HepG2 (cell line): ENCODE measurements at regions not wholly inside any gene's neighbourhood (a gene's known extent, or its start where the extent isn't known, plus 50 kb on each side); places are given as distances from the start of the nearest gene placed in this dataset.
A peak's percentile ranks its signal among the peaks of the same experiment; 100 is the strongest.

Source experiments
- BCL6 ChIP-seq: IDR thresholded peaks from 2 replicates; pipeline ENCODE4 v1.6.1; 2016; ENCODE audit warnings: missing genetic modification reagents, missing compliant biosample characterization
- CHD2 ChIP-seq: IDR thresholded peaks from 2 replicates; pipeline ENCODE4 v1.6.1; 2011; ENCODE audit warnings: low read depth, low read length, improper control_type of control experiment
- DNMT1 ChIP-seq: sonication (generic); formaldehyde crosslinking; IDR thresholded peaks from 2 replicates; pipeline ENCODE4 v1.5.1; 2020; ENCODE audit warnings: mild to moderate bottlenecking, missing genetic modification reagents
- GABPB1 ChIP-seq: IDR thresholded peaks from 2 replicates; pipeline ENCODE4 v1.6.1; 2016; ENCODE audit warnings: mild to moderate bottlenecking, missing genetic modification reagents, moderate library complexity, missing compliant biosample characterization
- HOXA3 ChIP-seq: sonication (generic); formaldehyde crosslinking; IDR thresholded peaks from 2 replicates; pipeline ENCODE4 v1.5.0; 2020; ENCODE audit warnings: missing genetic modification reagents
- MAZ ChIP-seq, 2 experiments: sonication (generic) in 1 of 2; formaldehyde crosslinking in 1 of 2; IDR thresholded peaks; 2 replicates each; pipeline versions ENCODE4 v1.5.0 to v1.6.1; 2012 to 2020; ENCODE audit warnings: low read depth in 2 of 2, mild to moderate bottlenecking in 2 of 2, borderline replicate concordance in 1 of 2, improper control_type of control experiment in 1 of 2, low read length in 1 of 2, missing genetic modification reagents in 1 of 2, moderate library complexity in 1 of 2
- MXI1 ChIP-seq: IDR thresholded peaks from 3 replicates; pipeline ENCODE4 v1.6.1; 2012; ENCODE audit warnings: low read depth, low read length, inconsistent platforms, borderline replicate concordance
- RAD21 ChIP-seq: fragments of 450-650 bp; formaldehyde crosslinking; IDR thresholded peaks from 2 replicates; pipeline ENCODE4 v1.5.0; 2020; ENCODE audit warnings: mild to moderate bottlenecking
- REST ChIP-seq, 2 experiments: IDR thresholded peaks; 2 replicates each; pipeline ENCODE4 v1.6.1; 2011 to 2012; ENCODE audit warnings: low read length in 2 of 2, borderline replicate concordance in 1 of 2, low read depth in 1 of 2, mild to moderate bottlenecking in 1 of 2, moderate library complexity in 1 of 2
- RORA ChIP-seq: sonication (generic); formaldehyde crosslinking; IDR thresholded peaks from 2 replicates; pipeline ENCODE4 v1.5.0; 2020; ENCODE audit warnings: mild to moderate bottlenecking, missing genetic modification reagents, moderate library complexity
- SOX6 ChIP-seq, 2 experiments: fragments of 450-650 bp in 1 of 2; sonication (generic) in 1 of 2; formaldehyde crosslinking in 1 of 2; IDR thresholded peaks; 2 replicates each; pipeline versions ENCODE4 v1.4.0 to v1.6.1; 2017 to 2020; ENCODE audit warnings: antibody characterized with exemption in 1 of 2, mild to moderate bottlenecking in 1 of 2, missing genetic modification reagents in 1 of 2
- ZBTB40 ChIP-seq, 2 experiments: fragments of 450-650 bp in 1 of 2; sonication (generic) in 1 of 2; formaldehyde crosslinking in 1 of 2; IDR thresholded peaks; 2 replicates each; pipeline versions ENCODE4 v1.6.1 to v1.8.0; 2016 to 2022; ENCODE audit warnings: antibody characterized with exemption in 1 of 2, mild to moderate bottlenecking in 1 of 2, missing genetic modification reagents in 1 of 2
- TF ChIP-seq, protein P1 (sequence below): sonication (generic); formaldehyde crosslinking; IDR thresholded peaks from 2 replicates; pipeline ENCODE4 v1.5.0; 2020; ENCODE audit warnings: mild to moderate bottlenecking, missing genetic modification reagents, moderate library complexity

DNA sequence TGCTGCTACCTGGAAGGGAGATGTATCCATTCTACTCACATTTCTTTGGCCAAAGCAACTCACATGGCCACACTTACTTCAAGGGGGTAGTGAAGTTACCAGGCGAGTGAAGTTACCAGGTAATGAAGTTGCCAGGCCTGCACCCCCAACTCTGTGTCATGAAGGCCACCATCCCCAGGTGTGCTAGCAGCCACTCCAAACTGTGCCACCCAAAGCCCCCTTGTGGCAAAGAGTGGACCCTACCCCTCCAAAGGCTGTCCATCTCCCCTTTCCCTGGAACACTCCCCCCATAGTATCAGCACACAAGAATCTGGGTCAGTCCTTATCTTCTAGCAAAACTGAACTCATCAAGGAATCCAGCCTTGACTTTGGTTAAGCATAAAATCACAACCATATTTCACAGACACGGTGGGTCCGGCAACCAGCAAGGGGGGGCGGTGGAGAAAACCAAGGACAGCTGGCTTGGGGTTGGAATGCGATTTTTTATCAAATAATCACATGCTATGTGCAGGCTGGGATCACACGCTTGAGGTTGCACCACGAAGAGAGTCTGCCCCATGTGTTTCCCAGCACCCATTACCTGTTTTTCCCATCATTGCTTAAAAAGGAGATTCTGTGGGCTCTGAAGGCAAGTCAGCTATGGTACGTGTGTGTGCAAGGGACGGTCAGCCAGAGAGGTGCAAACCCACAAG is 60.9 kb downstream of the ZFP36L2 start:
- peak; percentile 66 for TF ChIP-seq RAD21 (CRISPR knock-in tag)
- TF ChIP-seq GABPB1 (CRISPR knock-in tag), result no peak
- TF ChIP-seq CHD2, result no peak
- TF ChIP-seq MAZ (IDR thresholded peaks at IDR 0.05; ENCODE audit: borderline replicate concordance, low read depth, low read length), result no peak
- TF ChIP-seq MAZ (CRISPR knock-in tag; IDR thresholded peaks at IDR 0.05; ENCODE audit: low read depth), result peak; percentile 24; the same call in 1 of the 2 replicates
- TF ChIP-seq ZBTB40 (IDR thresholded peaks at IDR 0.05), result no peak
- no peak for TF ChIP-seq ZBTB40 (CRISPR knock-in tag; IDR thresholded peaks at IDR 0.05)
- TF ChIP-seq RORA, result no peak
- TF ChIP-seq BCL6 (CRISPR knock-in tag), result no peak
- no peak for TF ChIP-seq SOX6 (IDR thresholded peaks at IDR 0.05)
- no peak for TF ChIP-seq SOX6 (CRISPR knock-in tag; IDR thresholded peaks at IDR 0.05)
- no peak for TF ChIP-seq HOXA3 (CRISPR knock-in tag)
- TF ChIP-seq, protein P1, sequence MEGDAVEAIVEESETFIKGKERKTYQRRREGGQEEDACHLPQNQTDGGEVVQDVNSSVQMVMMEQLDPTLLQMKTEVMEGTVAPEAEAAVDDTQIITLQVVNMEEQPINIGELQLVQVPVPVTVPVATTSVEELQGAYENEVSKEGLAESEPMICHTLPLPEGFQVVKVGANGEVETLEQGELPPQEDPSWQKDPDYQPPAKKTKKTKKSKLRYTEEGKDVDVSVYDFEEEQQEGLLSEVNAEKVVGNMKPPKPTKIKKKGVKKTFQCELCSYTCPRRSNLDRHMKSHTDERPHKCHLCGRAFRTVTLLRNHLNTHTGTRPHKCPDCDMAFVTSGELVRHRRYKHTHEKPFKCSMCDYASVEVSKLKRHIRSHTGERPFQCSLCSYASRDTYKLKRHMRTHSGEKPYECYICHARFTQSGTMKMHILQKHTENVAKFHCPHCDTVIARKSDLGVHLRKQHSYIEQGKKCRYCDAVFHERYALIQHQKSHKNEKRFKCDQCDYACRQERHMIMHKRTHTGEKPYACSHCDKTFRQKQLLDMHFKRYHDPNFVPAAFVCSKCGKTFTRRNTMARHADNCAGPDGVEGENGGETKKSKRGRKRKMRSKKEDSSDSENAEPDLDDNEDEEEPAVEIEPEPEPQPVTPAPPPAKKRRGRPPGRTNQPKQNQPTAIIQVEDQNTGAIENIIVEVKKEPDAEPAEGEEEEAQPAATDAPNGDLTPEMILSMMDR (CRISPR knock-in tag), result peak; percentile 59
- no peak for TF ChIP-seq MXI1
- TF ChIP-seq DNMT1 (CRISPR knock-in tag), result no peak
- no peak for TF ChIP-seq REST (IDR thresholded peaks at IDR 0.05; ENCODE audit: borderline replicate concordance in 1 of 2, low read depth in 1 of 2, low read length in 2 of 2)
